AG20443 (cell line): ENCODE measurements at regions not wholly inside any gene's neighbourhood (a gene's known extent, or its start where the extent isn't known, plus 50 kb on each side); places are given as distances from the start of the nearest gene placed in this dataset.

Experiments used
- DNase-seq: peaks from one replicate; pipeline ENCODE4 v3.0.0; 2012; ENCODE audit warnings: low spot score, mixed read lengths

DNA sequence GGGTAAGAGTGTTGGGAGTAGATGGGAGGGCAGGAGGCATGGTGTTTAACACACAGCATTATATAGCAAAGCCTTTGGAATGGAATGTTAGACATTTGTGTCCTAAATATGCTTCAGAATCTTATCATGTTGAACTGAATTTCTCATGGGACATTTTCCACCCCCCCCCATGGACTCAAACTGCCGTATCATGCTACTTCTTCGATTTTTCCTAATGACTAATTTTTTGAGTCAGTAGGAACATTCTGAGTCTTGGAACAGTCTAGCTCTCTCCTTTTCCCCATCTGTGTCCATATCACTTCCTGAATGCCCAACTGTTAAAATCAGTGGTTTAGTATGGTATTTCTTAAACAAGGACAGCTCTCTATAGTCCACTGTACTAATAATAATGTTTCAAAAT lies 380.6 kb downstream of the TLE4 start:
- no peak for DNase-seq

DNA sequence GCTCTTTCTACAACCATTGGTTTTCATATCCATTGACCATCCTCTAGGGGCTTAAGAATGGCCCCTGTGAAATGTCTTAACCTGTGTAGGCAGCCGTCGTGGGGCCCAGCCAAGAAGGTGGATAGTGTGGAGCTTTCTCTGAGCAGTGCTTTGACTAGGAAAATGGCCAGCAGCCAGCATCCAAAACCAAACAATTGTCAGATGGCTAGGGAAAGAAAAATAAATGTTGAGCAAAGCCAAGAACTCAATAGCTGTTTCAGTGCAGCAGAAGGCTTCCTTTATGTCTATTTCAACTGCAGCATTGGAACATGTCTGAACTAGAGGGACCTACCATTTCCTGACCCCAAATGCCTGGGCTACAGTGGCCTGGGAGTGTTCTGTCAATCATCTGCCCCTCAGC lies 374.9 kb downstream of the TLE4 start:
- no peak for DNase-seq

DNA sequence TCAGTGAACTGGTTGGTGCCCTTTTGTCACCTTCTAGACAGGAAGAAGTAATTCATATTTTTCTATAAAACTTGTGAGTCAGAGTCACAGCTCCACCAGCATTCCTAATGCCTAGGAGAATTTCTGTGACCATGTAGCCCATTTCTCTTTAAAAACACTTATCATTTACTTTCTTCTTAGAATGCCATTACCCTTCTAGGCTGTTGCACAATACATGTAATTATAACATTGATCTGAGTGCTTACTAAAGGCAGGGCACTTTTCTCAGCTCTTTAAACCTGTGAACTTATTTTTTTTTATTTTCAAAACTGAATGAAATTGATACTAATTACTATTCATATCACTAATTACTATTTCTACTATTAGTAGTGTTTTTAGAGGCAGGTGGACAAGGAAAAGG lies 373.7 kb downstream of the TLE4 start:
- no peak for DNase-seq

DNA sequence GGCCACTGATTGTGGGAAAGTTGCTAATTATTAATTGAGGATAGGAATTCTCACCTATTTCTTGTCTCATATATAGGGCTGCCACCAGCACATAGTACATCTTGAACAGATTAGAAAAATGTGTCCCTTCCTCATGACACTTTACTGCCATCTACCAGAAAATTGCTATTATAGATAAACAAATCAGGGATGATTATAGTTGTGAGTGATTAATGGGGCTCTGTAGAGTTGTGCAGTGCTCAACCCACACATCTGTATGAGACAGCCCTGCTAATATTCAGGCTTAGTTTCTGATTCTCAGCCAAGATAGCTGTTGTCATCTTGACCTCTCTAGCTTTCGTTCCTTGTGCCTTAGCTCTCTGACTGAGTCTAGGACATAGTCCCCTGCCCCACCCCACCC lies 373.3 kb downstream of the TLE4 start:
- no peak for DNase-seq

DNA sequence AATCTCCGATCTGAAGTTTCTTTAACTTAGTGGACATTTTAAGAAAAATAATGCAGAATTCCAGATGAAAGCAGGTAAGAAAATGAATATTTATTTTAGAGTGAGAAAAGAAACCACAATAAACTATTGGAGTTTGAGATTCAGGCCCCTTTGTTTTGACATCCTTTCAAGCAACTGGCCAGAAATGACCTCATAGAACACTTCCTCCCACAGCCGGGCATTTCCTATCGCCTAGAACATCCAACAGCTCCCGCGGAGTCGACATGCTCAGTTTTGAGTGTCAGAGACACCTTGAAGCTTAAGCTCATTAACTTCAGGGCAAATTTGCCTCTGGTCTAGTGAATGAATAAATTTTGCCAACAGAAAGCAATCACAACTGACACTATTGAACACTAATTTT lies 369.2 kb downstream of the TLE4 start:
- no peak for DNase-seq

DNA sequence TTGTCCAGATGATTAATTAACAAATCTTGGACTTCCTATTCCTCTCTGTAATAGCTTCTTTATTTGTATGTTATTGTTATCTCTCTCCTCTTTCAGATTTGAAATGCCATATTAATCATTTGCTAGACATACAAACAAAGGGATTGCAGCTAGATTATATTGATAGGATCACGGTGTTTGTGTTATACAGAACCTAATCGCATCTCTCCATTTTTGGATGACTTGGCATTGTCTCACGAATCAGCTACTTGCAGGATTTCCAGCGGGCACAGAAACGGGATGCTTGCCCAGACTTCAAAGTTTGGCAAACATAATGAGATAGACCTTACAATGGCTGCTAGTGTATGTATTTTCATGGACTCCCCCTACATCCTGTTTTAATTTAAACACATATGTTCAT lies 368.1 kb downstream of the TLE4 start:
- DNase-seq: no peak

DNA sequence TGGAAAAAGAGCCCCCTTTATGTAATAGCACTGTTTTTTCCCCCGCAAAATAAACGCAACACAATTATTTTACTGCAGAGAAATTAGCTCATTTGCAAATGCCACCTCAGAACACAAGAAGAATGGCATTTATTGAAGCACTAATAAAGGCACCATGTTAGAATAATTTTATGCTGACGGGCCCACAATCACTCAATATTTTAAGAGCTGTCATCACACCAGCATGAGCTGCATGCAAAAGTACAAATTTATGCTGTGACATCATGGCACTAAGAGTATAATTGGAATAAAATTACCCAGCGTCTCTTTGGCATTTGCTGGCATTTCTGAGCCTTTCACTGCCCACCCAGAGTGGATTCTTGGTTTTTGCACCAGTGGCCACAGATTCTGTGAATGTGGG lies 364.6 kb downstream of the TLE4 start:
- DNase-seq: no peak

DNA sequence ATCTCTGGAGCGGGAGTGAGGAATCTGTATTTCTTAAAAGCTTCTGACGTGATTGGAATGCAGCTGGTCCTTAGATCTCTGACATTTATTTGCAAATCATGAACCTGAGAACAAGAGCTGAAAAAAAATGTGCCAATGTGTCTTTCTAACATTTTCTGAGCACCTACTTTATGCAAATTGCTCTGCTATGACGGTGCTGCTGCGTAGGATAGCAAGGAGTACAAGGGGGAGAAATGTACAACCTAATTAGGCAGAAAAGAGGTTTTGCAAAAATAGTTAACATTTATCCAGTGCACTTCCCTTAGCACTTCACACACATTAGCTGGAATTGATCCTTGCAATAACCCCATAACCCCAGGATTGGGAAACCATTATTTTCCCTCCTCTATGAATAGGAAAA lies 357.5 kb downstream of the TLE4 start:
- DNase-seq: no peak

DNA sequence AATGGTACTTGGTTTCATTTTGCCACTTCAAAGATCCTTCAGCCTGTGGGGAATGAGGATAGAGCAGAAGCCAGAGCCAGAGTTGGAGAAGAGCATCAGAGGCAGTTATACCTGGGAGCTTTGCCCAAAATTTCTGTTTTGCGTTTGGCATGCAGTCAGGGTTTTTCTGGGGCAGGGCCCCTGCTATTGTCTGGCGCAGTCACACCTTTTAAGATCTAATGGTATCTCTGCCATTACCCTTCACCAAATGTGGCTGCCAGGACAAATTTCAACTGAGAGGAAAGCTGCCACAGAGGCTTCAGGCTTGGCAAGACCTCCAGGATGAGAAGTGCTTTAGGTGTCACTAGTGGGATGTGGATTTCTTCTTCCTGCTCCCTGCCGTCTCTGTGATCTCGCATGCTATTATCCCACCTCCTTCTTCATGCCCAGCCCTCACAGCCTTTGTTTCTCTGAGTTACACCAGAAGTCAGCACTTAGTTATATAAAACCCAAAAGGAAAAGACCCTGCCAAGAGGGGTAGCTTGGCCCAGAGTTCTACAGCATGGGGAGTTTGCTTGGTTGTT lies 357.0 kb downstream of the TLE4 start:
- no peak for DNase-seq

DNA sequence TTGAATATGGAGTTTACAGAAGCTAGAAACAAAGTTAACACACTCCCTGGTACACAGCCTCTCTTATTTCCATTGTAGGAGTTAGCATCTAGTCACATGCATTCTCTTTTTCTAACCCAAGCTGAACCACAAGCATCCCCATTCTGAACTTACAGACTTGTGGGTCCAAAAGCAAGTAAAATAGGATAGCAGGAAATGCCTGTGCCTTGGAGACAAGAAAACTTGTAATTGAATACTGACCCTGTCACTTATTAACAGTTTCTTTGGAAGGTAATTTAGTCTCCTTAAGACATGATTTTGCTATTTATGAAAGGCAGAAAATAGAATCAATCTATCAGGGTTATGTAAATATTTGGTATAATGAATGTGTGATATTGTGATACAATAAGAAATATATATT lies 353.6 kb downstream of the TLE4 start:
- DNase-seq: no peak

DNA sequence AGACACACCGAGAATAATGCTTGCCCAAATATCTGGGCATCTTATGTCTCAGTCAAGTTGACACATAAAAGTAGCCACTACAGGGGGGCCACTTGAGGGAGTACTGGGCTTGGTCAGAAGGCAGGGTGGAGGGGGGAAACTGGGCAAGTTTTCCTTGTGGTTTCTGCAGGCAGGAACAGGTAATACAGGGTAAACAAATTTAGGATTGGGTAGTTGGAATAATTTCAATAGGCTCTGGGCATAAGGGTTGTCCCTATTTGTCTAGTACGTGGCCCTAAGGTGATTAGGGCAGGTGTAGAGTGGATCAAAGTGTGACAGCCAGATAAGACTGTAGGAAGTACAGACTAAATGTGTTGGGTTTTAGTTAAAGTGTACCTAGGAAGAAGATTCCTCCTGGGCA lies 353.1 kb downstream of the TLE4 start:
- no peak for DNase-seq

DNA sequence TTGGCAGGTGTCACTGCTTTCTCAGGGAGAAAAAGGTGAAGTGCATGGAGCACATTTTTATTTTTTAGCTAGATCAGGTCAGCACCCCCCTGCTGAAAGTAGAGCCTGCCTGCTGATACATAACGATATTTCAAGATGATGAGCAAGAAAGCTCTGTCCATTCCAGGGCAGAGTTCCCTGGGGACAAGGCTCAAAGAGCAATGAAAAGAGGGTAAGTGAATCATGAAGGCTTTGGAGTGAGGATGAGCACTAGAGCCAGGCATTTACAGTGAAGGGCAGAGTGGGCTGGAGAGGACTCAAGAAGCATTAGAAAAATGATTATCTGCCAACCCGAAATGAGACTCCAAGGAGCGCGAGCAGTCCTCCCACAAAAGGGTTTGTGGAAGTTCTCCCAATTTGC lies 345.7 kb downstream of the TLE4 start:
- DNase-seq: peak; percentile 42

DNA sequence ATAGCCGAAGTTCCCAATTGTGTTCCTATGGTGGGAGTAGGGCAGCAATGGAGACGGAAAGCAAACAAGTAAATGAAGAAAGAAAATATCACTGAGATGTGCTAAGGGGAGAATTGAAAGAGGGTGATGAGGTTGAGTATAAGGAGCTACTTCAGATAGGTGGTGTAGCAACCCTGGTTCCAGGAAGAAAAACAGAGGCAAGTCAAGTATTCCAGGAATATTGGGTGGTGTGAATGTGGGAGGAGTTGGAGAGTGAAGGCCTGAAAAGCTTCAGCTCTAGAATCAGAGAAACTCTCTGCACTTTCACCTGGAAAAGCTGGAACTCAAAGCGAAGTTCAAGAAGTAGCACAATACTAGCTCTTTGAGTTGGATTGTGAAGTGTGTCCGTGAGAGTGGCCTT lies 342.1 kb downstream of the TLE4 start:
- no peak for DNase-seq

DNA sequence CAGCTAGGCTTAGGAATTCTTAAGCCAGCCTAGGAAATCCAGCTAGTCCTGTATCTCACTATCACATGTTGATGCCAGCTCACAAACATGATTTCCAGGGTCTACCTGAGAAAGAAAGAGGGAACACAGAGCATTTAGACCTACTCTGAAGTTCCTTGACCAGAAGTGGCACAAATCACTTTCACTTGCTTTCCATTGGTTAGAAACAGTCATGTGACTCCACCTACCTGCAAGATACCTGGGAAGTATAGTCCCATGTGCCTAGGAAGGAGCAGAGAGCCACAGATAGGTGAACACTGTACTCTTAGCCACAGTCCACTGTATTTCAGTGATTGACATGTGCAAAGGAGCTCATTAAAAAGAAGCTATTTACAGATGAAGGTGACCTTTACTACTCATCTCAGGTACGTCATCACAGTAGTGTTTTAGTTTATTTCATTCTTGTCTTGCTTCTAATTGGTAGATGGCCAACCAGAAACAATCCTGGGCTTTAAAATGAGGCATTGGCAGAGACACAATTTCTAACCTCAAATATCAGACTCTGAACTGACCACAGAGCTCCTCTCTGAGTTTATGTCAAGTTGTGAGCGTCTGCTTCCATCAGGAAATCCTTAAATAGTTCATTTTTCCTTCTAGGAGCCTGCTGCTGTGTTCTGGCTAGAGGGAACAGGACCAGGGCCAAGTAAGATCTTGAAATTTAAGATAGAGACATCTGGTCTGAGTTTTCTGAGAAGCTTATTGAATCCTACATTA lies 340.7 kb downstream of the TLE4 start:
- DNase-seq: peak; percentile 19

DNA sequence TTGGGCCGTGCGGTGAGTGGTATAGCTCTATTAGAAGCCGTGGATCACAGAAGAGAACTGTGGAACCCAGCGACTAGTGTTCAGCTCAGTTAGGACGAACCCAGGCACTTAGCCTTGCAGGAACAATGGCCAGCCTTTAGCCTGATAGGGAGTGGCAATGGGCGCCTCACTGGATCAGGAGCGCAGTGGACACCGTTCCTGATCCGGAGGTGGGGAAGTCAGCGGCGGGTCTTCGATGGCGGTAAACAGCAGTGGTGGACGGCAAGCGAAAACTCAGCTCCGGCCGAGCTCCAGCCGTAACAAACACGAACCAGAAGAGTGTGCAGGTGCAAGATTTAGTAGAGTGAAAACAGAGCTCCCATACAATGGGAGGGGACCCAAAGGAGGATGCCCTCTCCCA lies 340.0 kb downstream of the TLE4 start:
- no peak for DNase-seq

DNA sequence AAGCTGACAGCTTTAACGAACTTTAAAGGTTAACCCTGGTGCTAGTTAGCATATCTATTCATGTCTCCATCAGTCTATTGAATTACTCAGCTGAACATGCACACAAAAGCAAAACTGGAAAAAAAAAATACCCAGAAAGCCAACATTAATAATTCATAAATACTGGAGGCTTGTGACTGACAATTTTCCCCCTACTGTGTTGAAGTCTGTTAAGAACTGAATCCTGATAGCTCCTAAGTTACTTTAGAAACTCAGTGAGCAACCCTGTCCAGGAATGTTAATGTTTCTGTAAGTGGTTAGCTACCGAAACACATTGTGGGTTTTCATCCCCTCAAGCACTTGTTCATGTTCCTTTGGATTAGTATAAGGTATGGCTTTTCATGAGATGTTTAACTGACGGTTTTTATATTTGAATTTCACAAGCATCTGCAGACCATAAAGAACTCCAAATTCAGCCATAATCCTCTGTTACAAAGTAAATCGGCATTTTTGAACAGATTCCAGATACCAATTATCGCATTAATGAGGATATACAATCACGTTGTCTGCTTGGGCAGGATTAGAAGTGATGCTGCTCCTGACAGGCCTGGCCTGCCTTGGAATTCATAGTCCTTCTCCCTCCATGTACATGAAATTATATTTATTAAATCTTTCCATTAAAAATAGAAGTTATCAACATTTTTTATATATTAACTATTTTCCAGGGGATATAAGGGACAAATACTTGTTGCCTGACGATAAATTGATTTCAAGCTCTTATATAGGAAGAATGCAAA lies 331.2 kb downstream of the TLE4 start:
- DNase-seq: no peak

DNA sequence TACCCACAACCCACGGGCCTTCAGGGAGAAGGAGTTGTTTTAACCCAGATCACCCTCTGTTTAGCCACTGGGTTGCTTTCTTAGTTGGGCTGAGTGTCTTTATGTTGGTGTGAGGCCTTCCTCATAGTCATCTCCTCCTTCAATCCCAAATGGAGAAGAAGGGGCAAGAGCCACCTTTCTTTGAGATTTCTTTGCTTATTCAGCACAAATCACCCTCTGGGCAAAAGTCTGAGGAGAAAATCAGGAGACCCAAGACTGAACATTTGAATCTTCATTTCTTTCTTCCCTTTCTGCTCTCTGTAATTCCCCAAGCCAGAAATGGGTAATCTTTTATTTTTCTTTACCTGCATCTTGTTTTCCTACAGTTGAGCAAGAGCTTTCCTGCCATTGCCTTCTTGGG lies 329.0 kb downstream of the TLE4 start:
- no peak for DNase-seq

DNA sequence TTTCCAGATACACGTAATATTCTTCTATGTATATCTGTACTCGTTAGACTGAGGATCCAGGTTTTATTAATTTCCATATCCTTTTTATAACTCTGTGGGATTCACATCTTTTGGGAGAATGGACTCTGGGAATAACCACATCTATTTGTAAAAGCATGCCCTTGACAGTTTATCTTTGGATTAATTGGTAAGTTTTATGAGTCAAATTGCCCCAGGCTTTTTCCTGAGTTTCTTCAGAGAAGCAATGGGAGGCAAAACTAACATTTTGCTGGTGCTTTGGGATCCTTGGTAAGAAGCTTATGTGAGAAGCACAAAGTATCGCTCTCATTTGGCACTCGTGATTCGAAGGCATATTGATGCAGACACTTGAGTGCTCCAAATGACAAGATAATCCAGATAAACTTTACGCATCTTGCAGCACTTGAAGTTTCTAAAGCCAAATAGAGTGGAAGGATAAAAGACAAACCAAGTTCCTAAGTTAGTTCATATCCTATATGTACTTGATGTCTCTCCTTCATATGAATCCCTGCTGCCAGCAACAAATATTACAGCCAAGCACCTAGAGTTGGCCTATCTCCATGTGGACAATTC lies 324.7 kb downstream of the TLE4 start:
- DNase-seq: no peak

DNA sequence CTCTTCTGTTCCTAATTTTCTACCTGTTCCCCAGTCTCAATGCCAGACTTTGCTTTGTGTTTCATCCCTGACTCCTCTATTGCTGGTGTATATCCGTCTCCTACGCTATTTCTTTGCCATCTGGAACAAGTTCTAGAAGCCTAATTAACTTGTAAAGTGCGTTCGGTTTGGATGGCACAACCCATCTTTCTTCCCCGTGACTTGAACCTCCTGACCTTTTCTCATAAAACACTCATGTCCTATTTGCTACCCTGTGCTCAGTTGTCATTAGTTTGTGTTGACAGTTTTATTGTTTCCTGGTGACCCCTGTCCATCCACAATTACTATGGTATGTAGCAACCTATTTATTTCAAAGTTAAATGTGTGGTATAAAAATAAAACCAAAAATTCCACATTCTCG lies 323.5 kb downstream of the TLE4 start:
- no peak for DNase-seq

DNA sequence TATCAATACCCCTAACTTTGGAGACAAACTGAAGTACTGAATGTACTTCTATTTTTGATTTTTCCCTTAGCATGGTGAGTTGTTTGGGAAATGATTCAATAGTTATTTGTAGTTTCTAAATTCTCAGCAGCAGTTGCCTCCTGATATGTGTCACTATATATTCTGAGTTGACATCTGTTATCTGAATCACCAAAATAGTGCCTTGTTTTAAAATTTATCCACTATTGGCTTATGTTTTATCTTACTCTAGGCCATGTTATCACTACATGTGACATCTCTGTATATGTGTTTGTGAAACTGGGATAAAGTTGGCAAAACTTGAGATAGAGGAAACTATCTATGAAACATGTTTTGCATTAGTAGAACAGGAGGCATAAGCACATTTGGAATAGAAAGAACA lies 317.6 kb downstream of the TLE4 start:
- no peak for DNase-seq

DNA sequence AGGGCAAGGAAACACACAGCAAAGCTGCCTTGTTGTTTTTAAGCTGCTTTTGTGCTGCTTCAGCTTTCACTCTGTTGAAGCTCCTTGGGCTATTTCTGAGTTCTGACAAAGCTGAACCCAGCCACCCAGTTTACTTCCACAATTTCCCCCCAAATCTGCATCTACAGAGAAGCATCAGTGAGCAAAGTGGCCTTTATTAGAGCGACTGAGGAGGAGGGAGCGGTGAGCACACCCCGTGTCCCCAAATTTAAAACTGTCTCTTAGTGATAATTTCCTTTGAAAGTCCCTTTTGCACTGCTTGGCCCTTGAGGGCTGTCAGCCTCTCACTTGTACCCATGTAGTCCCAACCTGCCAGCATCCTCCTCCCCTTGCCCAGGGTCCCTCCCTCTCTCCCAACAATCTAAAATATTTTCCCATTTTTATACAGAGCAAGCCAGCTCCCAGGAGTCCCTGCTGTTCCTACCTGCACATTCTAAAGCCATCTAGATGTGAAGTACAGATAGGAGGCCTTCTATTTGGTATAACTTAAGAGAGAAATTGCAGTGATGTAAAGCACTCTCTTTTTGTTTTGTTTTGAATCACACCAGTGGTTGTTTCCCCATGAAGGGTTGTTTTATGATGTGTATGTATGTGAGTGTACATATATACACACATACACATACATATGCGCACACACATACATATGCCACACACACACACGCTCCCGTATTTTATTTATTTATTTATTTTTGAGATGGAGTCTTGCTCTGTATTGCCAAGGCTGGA lies 313.5 kb downstream of the TLE4 start:
- no peak for DNase-seq

DNA sequence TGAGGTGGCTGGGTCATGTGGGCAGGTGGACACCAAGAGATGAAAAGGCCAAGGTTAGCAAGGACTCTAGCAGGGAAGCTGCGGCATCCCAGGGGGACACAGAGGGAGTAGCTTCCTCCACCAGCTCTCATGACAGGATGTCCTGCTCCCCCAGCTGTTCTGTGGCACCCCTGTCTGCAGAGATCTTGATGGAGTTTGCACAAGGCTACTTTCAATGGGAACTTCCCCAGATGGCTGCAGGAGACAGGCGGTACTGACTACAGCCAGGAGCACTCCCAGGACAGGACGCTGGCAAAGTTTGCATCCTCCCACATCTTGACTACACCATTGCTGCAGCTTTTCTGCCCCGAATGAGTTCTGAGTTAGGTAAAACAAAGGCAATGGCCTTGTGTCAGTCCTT lies 312.8 kb downstream of the TLE4 start:
- DNase-seq: no peak
